Lower lobe of right lung (tissue), 2 donors: ENCODE measurements at regions not wholly inside any gene's neighbourhood (a gene's known extent, or its start where the extent isn't known, plus 50 kb on each side); places are given as distances from the start of the nearest gene placed in this dataset.

ENCODE experiments used
- ATAC-seq, 2 donors: fragments of 200-7000 bp; cut with Tn5 transposase; one replicate each; pipeline ENCODE4 v1.9.1; 2020 to 2022; ENCODE audit warnings: mild to moderate bottlenecking in 2 of 2, moderate library complexity in 2 of 2
- DNase-seq: peaks from one replicate; pipeline ENCODE4 v3.0.0-alpha.2; 2020
- H3K27ac ChIP-seq: fragments of 200-600 bp; one replicate; pipeline ENCODE4 v1.8.0; 2022
- H3K27me3 ChIP-seq: fragments of 200-600 bp; one replicate; pipeline ENCODE4 v1.8.0; 2022; ENCODE audit warnings: low read depth
- H3K36me3 ChIP-seq: fragments of 200-600 bp; one replicate; pipeline ENCODE4 v1.8.0; 2022; ENCODE audit warnings: mild to moderate bottlenecking
- H3K4me1 ChIP-seq: fragments of 200-600 bp; one replicate; pipeline ENCODE4 v1.8.0; 2022
- H3K4me3 ChIP-seq: fragments of 200-600 bp; one replicate; pipeline ENCODE4 v1.8.0; 2022; ENCODE audit warnings: mild to moderate bottlenecking
- H3K9me3 ChIP-seq: fragments of 200-600 bp; one replicate; pipeline ENCODE4 v1.8.0; 2022
- CTCF ChIP-seq: fragments of 200-600 bp; IDR thresholded peaks from one replicate; pipeline ENCODE4 v1.8.0; 2022; ENCODE audit warnings: antibody characterized with exemption, mild to moderate bottlenecking
- intact Hi-C: fragments of 100-400 bp; cut with DNase I; formaldehyde crosslinking; loops from one replicate; pipeline ENCODE4 v1.11.0; 2022
- donor health status: DM: no; HTN: yes; CAD: no; lungs with severe emphysema.

- no peaks in the 10 kb centered on the region for H3K4me1 ChIP-seq
- no peak overlapping the region for H3K4me3 ChIP-seq
- intact Hi-C loops = no loop called here
- no peaks in the 10 kb centered on the region for H3K9me3 ChIP-seq
- no peaks in the 10 kb centered on the region for H3K36me3 ChIP-seq
- H3K27me3 ChIP-seq = no peaks in the 10 kb centered on the region
- DNase-seq (no peak), ATAC-seq (no peak)
- H3K27ac ChIP-seq = no peak overlapping the region
- no peak for TF ChIP-seq CTCF
These were observed 250.5 kb downstream of the LOXHD1 start for GRCh38 chr18:46406539-46406932.

- no peak for TF ChIP-seq CTCF
- no peak for ATAC-seq
- H3K27me3 ChIP-seq = no peaks in the 10 kb centered on the region
- H3K4me1 ChIP-seq = peaks cover 3% of the 10 kb centered on the region
- intact Hi-C loops = no loop called here
- H3K9me3 ChIP-seq = no peaks in the 10 kb centered on the region
- DNase-seq = no peak
- no peak overlapping the region for H3K4me3 ChIP-seq
- no peaks in the 10 kb centered on the region for H3K36me3 ChIP-seq
- H3K27ac ChIP-seq = no peak overlapping the region
These were observed 249.4 kb downstream of the LOXHD1 start for GRCh38 chr18:46407486-46408166.

GRCh38 chr18:46408334-46408987 lies 248.6 kb downstream of the LOXHD1 start:
- Histone ChIP-seq H3K27ac (no peak overlapping the region), H3K27me3 (no peaks in the 10 kb centered on the region), H3K9me3 (no peaks in the 10 kb centered on the region), H3K4me1 (peaks cover 11% of the 10 kb centered on the region), H3K4me3 (no peak overlapping the region), H3K36me3 (no peaks in the 10 kb centered on the region)
- intact Hi-C loops = no loop called here
- ATAC-seq (no peak), DNase-seq (no peak)
- TF ChIP-seq CTCF = no peak

- Histone ChIP-seq H3K36me3 (no peaks in the 10 kb centered on the region), H3K4me3 (no peak overlapping the region), H3K4me1 (peaks cover 25% of the 10 kb centered on the region), H3K27me3 (no peaks in the 10 kb centered on the region), H3K9me3 (no peaks in the 10 kb centered on the region), H3K27ac (no peak overlapping the region)
- no peak for TF ChIP-seq CTCF
- intact Hi-C loops = no loop called here
- ATAC-seq (no peak), DNase-seq (no peak)
These were observed 245.7 kb downstream of the LOXHD1 start for GRCh38 chr18:46411191-46411828.

- Histone ChIP-seq H3K4me3 (no peak overlapping the region), H3K36me3 (no peaks in the 10 kb centered on the region), H3K9me3 (no peaks in the 10 kb centered on the region), H3K27ac (no peak overlapping the region), H3K4me1 (peaks cover 25% of the 10 kb centered on the region), H3K27me3 (no peaks in the 10 kb centered on the region)
- TF ChIP-seq CTCF = no peak
- no peak for DNase-seq
- intact Hi-C loops = no loop called here
- ATAC-seq = peak; percentile 39 to 61
These were observed 244.9 kb downstream of the LOXHD1 start for GRCh38 chr18:46411867-46412690.
